Right lobe of liver (tissue), 4 donors: ENCODE measurements at regions not wholly inside any gene's neighbourhood (a gene's known extent, or its start where the extent isn't known, plus 50 kb on each side); places are given as distances from the start of the nearest gene placed in this dataset.

Source experiments
- CTCF ChIP-seq, 4 donors: fragments of 200-600 bp in 3 of 4; fragments of 450-650 bp in 1 of 4; IDR thresholded peaks; one replicate each; pipeline versions ENCODE4 v1.5.1 to v1.8.0; 2016 to 2022; ENCODE audit warnings: antibody characterized with exemption in 4 of 4, mild to moderate bottlenecking in 2 of 4
- POLR2A ChIP-seq: fragments of 450-650 bp; IDR thresholded peaks from one replicate; pipeline ENCODE4 v1.6.1; 2017; ENCODE audit warnings: antibody characterized with exemption, mild to moderate bottlenecking
- donor health status: DM: no; HTN: no; CAD: no.
- donor health status: DM: no; HTN: no; CAD: no.
- donor health status: DM: no; HTN: yes; CAD: no.

- TF ChIP-seq CTCF (IDR thresholded peaks at IDR 0.05) (no peak), POLR2A (no peak)
Observed at GRCh38 chr3:153038779-153039178, 123.2 kb upstream of the RAP2B start.
